Ishikawa (cell line): ENCODE measurements at regions not wholly inside any gene's neighbourhood (a gene's known extent, or its start where the extent isn't known, plus 50 kb on each side); places are given as distances from the start of the nearest gene placed in this dataset.

ENCODE experiments used
- CEBPB ChIP-seq: IDR thresholded peaks from 2 replicates; pipeline ENCODE4 v1.6.1; 2012
- CREB1 ChIP-seq: IDR thresholded peaks from 2 replicates; pipeline ENCODE4 v1.6.1; 2012; ENCODE audit warnings: low read depth
- EGR1 ChIP-seq: IDR thresholded peaks from 2 replicates; pipeline ENCODE4 v1.6.1; 2012
- EP300 ChIP-seq: IDR thresholded peaks from 2 replicates; pipeline ENCODE4 v1.6.1; 2012; ENCODE audit warnings: borderline replicate concordance
- FOXM1 ChIP-seq: IDR thresholded peaks from 2 replicates; pipeline ENCODE4 v1.6.1; 2012; ENCODE audit warnings: low read depth, borderline replicate concordance
- MAX ChIP-seq: IDR thresholded peaks from 2 replicates; pipeline ENCODE4 v1.6.1; 2012
- NFIC ChIP-seq: IDR thresholded peaks from 2 replicates; pipeline ENCODE4 v1.6.1; 2012
- RAD21 ChIP-seq: IDR thresholded peaks from 2 replicates; pipeline ENCODE4 v1.6.1; 2012; ENCODE audit warnings: low read depth
- REST ChIP-seq: IDR thresholded peaks from 2 replicates; pipeline ENCODE4 v1.6.1; 2012; ENCODE audit warnings: low read depth, mild to moderate bottlenecking
- TAF1 ChIP-seq: IDR thresholded peaks from 2 replicates; pipeline ENCODE4 v1.6.1; 2012; ENCODE audit warnings: low read depth, mild to moderate bottlenecking
- TCF12 ChIP-seq: IDR thresholded peaks from 2 replicates; pipeline ENCODE4 v1.6.1; 2012; ENCODE audit warnings: low read depth
- TEAD4 ChIP-seq: IDR thresholded peaks from 2 replicates; pipeline ENCODE4 v1.6.1; 2012
- YY1 ChIP-seq: IDR thresholded peaks from 2 replicates; pipeline ENCODE4 v1.6.1; 2012; ENCODE audit warnings: low read depth
- ZBTB7A ChIP-seq: IDR thresholded peaks from 2 replicates; pipeline ENCODE4 v1.6.1; 2012; ENCODE audit warnings: low read depth
- TF ChIP-seq, protein P1 (sequence below): IDR thresholded peaks from 2 replicates; pipeline ENCODE4 v1.6.1; 2012

DNA sequence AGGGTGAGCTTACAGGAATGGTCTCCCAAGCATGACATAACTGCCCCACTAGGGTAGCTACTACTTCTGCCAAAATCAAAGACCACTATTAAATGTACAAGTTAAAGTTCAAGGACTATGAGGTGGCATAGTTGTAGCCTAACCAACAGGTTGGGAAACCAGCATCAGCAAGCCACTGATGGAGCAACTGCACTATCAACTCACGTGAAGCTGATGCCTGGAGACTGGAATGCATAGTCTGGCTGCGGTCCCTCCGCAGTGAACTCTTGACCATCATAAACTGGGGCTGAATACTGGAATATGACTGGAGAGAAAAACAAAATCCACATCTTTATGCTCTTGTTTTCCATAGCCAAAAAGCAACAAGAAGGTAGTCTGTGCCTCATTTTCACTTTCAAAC, 541.4 kb downstream of the DNAJB9 start:
- no peak for TF ChIP-seq FOXM1
- TF ChIP-seq, protein P1, sequence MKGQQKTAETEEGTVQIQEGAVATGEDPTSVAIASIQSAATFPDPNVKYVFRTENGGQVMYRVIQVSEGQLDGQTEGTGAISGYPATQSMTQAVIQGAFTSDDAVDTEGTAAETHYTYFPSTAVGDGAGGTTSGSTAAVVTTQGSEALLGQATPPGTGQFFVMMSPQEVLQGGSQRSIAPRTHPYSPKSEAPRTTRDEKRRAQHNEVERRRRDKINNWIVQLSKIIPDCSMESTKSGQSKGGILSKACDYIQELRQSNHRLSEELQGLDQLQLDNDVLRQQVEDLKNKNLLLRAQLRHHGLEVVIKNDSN, result no peak
- no peak for TF ChIP-seq MAX
- no peak for TF ChIP-seq EP300
- no peak for TF ChIP-seq TAF1
- TF ChIP-seq CREB1, result no peak
- TF ChIP-seq ZBTB7A, result no peak
- TF ChIP-seq NFIC, result no peak
- TF ChIP-seq CEBPB, result no peak
- no peak for TF ChIP-seq EGR1
- TF ChIP-seq TCF12, result no peak
- no peak for TF ChIP-seq YY1
- TF ChIP-seq TEAD4, result no peak

DNA sequence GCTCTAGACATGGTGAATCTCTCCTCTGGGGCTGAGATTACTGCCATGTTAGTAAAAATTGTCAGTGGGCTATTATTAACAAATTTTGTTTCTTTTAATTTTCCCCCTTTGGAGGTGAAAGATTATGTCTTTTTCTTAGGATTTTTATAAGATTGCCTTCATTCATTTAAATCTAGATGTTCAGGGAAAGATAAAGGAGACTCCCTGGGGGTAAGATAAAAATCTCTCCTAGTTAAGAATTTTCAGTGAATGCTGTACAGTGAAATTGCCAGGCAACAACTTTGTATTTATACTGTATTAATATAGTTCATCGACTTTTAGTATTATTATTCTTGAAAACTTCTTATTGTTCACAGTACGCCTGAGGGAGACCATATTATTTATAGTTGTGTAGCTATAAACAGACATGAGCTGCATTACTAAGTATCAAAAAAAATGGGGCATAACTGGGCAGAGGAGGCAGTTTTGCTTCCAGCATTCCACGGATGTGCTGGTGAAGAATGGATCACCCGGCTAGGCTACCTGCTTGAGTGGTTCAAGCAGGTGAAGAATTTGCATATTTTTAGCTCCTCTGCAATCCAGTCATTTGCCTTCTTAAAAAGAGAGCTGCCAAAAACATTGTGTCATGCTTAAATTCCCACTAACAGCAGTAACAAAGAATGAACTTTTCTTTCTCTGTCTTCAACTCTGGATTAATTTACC, 552.1 kb downstream of the DNAJB9 start:
- no peak for TF ChIP-seq EP300
- no peak for TF ChIP-seq REST
- TF ChIP-seq CREB1, result no peak
- TF ChIP-seq MAX, result no peak
- TF ChIP-seq TAF1, result no peak
- TF ChIP-seq EGR1, result no peak
- no peak for TF ChIP-seq YY1

DNA sequence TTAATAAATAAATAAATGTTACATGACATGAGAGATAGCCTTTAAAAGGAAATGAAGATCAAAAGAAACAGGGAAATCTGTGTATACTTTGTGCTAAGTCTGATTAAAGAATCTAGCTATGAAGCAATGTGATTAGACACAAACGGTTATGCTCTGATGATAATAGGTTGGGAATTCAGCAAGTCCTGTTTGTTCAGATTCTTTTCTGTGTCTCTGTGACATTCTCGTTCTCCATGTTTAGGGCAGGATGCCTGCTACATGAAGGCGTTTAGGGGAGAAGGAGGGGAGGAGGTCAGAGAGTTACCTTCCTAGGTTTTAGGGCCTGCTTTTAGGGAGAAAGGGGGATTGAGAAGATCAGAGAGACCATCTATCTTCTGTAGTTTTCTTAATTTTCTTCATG, 555.3 kb downstream of the DNAJB9 start:
- TF ChIP-seq YY1 (no peak), NFIC (no peak), ZBTB7A (no peak), MAX (no peak), TEAD4 (no peak), CEBPB (no peak), TCF12 (no peak), REST (no peak), FOXM1 (no peak), TAF1 (no peak), EGR1 (no peak), CREB1 (no peak), EP300 (no peak), RAD21 (no peak)
- TF ChIP-seq, protein P1, result no peak

- no peak for TF ChIP-seq CEBPB
- TF ChIP-seq EGR1, result no peak
- no peak for TF ChIP-seq NFIC
- TF ChIP-seq YY1, result no peak
- TF ChIP-seq, protein P1, result no peak
- no peak for TF ChIP-seq REST
- no peak for TF ChIP-seq TCF12
- TF ChIP-seq FOXM1, result no peak
- no peak for TF ChIP-seq CREB1
- no peak for TF ChIP-seq TAF1
- TF ChIP-seq EP300, result no peak
- no peak for TF ChIP-seq RAD21
- TF ChIP-seq MAX, result no peak
- TF ChIP-seq ZBTB7A, result no peak
- no peak for TF ChIP-seq TEAD4
These were observed 556.9 kb downstream of the DNAJB9 start for GRCh38 chr7:109126404-109127050.
